ENCODE measurements at regions not wholly inside any gene's neighbourhood (a gene's known extent, or its start where the extent isn't known, plus 50 kb on each side); places are given as distances from the start of the nearest gene placed in this dataset.

GRCh38 chr4:36891971-36892370 is 352.6 kb upstream of the NWD2 start:
- Histone ChIP-seq H2AFZ (ENCODE audit: low read depth, low read length) (no peak overlapping the region), H4K20me1 (ENCODE audit: insufficient read depth, low read length) (no peaks in the 10 kb centered on the region), H3K36me3 (replicated peaks; ENCODE audit: low read depth, low read length) (no peaks in the 10 kb centered on the region), H3K4me1 (ENCODE audit: low read length) (no peaks in the 10 kb centered on the region), H3K9ac (ENCODE audit: low read length) (no peak overlapping the region), H3K27ac (ENCODE audit: low read length) (no peak overlapping the region), H3K79me2 (ENCODE audit: low read length) (no peaks in the 10 kb centered on the region), H3K9me3 (ENCODE audit: insufficient read depth, low read length) (0 out of 2 replicates have a peak, but pooled peaks cover 4% of the 10 kb centered on the region), H3K4me2 (ENCODE audit: low read length) (no peak overlapping the region), H3K27me3 (ENCODE audit: low read depth, low read length) (no peaks in the 10 kb centered on the region), H3K4me3 (ENCODE audit: low read length) (no peak overlapping the region)
- TF ChIP-seq CTCF (IDR thresholded peaks at IDR 0.05; ENCODE audit: low read depth, low read length) (no peak), EZH2phosphoT487 (IDR thresholded peaks at IDR 0.05; ENCODE audit: low read depth) (no peak)

DNA sequence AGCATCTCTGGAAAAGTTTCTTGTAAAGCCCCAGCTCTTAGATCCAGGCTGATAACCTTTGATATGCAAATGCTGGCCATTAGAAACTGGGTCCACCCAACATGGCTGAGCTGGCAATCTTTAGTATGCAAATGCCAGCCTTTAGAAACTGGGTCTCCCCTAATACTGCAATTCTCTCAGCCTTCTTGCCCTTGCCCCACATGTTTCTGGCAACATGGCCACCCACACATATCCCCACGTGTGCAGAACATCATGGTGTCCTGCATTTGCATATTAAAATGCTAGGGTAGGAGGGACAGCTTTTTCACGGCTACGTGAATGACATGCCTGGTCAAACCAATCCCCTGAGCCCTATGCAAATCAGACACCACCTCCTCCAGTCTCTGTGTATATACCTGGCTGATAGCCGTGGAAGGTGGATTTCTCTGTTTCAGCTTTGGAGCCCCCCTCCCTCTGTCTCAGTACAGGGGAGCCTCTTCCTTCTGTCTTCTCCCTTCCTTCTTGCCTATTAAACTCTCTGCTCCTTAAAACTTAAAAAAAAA is 344.0 kb upstream of the NWD2 start:
- H3K9me3 ChIP-seq (ENCODE audit: insufficient read depth, low read length), result no peaks in the 10 kb centered on the region
- no peaks in the 10 kb centered on the region for H3K36me3 ChIP-seq (replicated peaks; ENCODE audit: low read depth, low read length)
- no peaks in the 10 kb centered on the region for H4K20me1 ChIP-seq (ENCODE audit: insufficient read depth, low read length)
- no peak overlapping the region for H3K9ac ChIP-seq (ENCODE audit: low read length)
- no peak overlapping the region for H3K4me2 ChIP-seq (ENCODE audit: low read length)
- no peak overlapping the region for H3K27ac ChIP-seq (ENCODE audit: low read length)
- H3K4me3 ChIP-seq (ENCODE audit: low read length), result no peak overlapping the region
- H2AFZ ChIP-seq (ENCODE audit: low read depth, low read length), result no peak overlapping the region
- no peaks in the 10 kb centered on the region for H3K79me2 ChIP-seq (ENCODE audit: low read length)
- TF ChIP-seq CTCF (IDR thresholded peaks at IDR 0.05; ENCODE audit: low read depth, low read length) (no peak), EZH2phosphoT487 (IDR thresholded peaks at IDR 0.05; ENCODE audit: low read depth) (no peak)
- H3K4me1 ChIP-seq (ENCODE audit: low read length), result peaks cover 3% of the 10 kb centered on the region; the same call in 1 of the 2 replicates
- H3K27me3 ChIP-seq (ENCODE audit: low read depth, low read length), result no peaks in the 10 kb centered on the region

GRCh38 chr4:36904823-36905222 is 339.7 kb upstream of the NWD2 start:
- no peaks in the 10 kb centered on the region for H3K9me3 ChIP-seq (ENCODE audit: insufficient read depth, low read length)

DNA sequence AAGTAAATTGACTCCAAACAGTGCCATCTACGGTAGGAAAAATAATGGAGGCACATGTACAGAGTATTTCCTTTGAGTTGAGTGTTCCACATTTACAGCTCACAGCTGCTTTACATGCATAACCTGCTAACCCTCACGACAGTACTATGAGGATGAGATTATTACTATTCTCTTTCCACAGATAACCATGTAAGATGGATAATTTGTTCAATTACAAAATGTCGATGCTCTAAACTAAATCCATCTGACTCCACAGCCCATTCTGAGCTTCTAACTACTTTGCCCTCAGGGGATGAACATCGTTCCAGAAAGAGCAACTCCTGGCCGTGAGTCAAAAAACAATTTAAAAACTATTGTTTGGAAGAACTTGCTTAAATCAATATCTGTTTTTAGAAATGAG is 330.4 kb upstream of the NWD2 start:
- H2AFZ ChIP-seq (ENCODE audit: low read depth, low read length), result no peak overlapping the region
- H3K79me2 ChIP-seq (ENCODE audit: low read length), result no peaks in the 10 kb centered on the region
- H3K4me1 ChIP-seq (ENCODE audit: low read length), result peaks cover 17% of the 10 kb centered on the region
- no peak for TF ChIP-seq CTCF (IDR thresholded peaks at IDR 0.05; ENCODE audit: low read depth, low read length)
- TF ChIP-seq EZH2phosphoT487 (IDR thresholded peaks at IDR 0.05; ENCODE audit: low read depth), result no peak
- no peak overlapping the region for H3K9ac ChIP-seq (ENCODE audit: low read length)
- no peak overlapping the region for H3K27ac ChIP-seq (ENCODE audit: low read length)
- H3K36me3 ChIP-seq (replicated peaks; ENCODE audit: low read depth, low read length), result no peaks in the 10 kb centered on the region
- H3K27me3 ChIP-seq (ENCODE audit: low read depth, low read length), result no peaks in the 10 kb centered on the region
- no peak overlapping the region for H3K4me3 ChIP-seq (ENCODE audit: low read length)
- no peaks in the 10 kb centered on the region for H4K20me1 ChIP-seq (ENCODE audit: insufficient read depth, low read length)
- no peak overlapping the region for H3K4me2 ChIP-seq (ENCODE audit: low read length)
- no peaks in the 10 kb centered on the region for H3K9me3 ChIP-seq (ENCODE audit: insufficient read depth, low read length)

More at GRCh38 chr4:36904823-36905222, 339.7 kb upstream of the NWD2 start:
- H3K4me2 ChIP-seq (ENCODE audit: low read length), result no peak overlapping the region
- H3K36me3 ChIP-seq (replicated peaks; ENCODE audit: low read depth, low read length), result no peaks in the 10 kb centered on the region
- H3K27me3 ChIP-seq (ENCODE audit: low read depth, low read length), result no peaks in the 10 kb centered on the region
- H2AFZ ChIP-seq (ENCODE audit: low read depth, low read length), result no peak overlapping the region
- no peak overlapping the region for H3K27ac ChIP-seq (ENCODE audit: low read length)
- no peaks in the 10 kb centered on the region for H3K79me2 ChIP-seq (ENCODE audit: low read length)
- H3K4me3 ChIP-seq (ENCODE audit: low read length), result no peak overlapping the region
- H3K9ac ChIP-seq (ENCODE audit: low read length), result no peak overlapping the region
- TF ChIP-seq CTCF (IDR thresholded peaks at IDR 0.05; ENCODE audit: low read depth, low read length), result no peak
- TF ChIP-seq EZH2phosphoT487 (IDR thresholded peaks at IDR 0.05; ENCODE audit: low read depth), result no peak
- H4K20me1 ChIP-seq (ENCODE audit: insufficient read depth, low read length), result no peaks in the 10 kb centered on the region
- peaks cover 4% of the 10 kb centered on the region; the same call in 1 of the 2 replicates for H3K4me1 ChIP-seq (ENCODE audit: low read length)
